ENCODE measurements at regions not wholly inside any gene's neighbourhood (a gene's known extent, or its start where the extent isn't known, plus 50 kb on each side); places are given as distances from the start of the nearest gene placed in this dataset.

GRCh38 chr5:120372899-120373298 is 91.2 kb upstream of the PRR16 start:
- H3K27ac ChIP-seq = no peak overlapping the region
- intact Hi-C loops (cut with DNase I; ENCODE audit: low total_unique reads) = no loop called here
- no peaks in the 10 kb centered on the region for H3K36me3 ChIP-seq (ENCODE audit: low read depth, missing control alignments)
- no peak overlapping the region for H3K4me3 ChIP-seq
- H3K9me3 ChIP-seq = no peaks in the 10 kb centered on the region
- no peaks in the 10 kb centered on the region for H3K4me1 ChIP-seq
- no peak for TF ChIP-seq CTCF (IDR thresholded peaks at IDR 0.05)
- no peak for TF ChIP-seq POLR2A (IDR thresholded peaks at IDR 0.05)
- H3K27me3 ChIP-seq = no peaks in the 10 kb centered on the region
- no peak for DNase-seq
- 81 to 82% methylated on average over 3 of the region's 3 CpGs for WGBS, 2 donors

- no peaks in the 10 kb centered on the region for H3K4me1 ChIP-seq
- no peaks in the 10 kb centered on the region for H3K36me3 ChIP-seq (ENCODE audit: low read depth, missing control alignments)
- DNase-seq = no peak
- no peak overlapping the region for H3K4me3 ChIP-seq
- 29 to 45% methylated on average over 1 of the region's 1 CpG for WGBS, 2 donors
- no peak overlapping the region for H3K27ac ChIP-seq
- no peaks in the 10 kb centered on the region for H3K9me3 ChIP-seq
- TF ChIP-seq POLR2A (IDR thresholded peaks at IDR 0.05) = no peak
- TF ChIP-seq CTCF (IDR thresholded peaks at IDR 0.05) = no peak
- no peaks in the 10 kb centered on the region for H3K27me3 ChIP-seq
- intact Hi-C loops (cut with DNase I; ENCODE audit: low total_unique reads) = no loop called here
Observed at GRCh38 chr5:120375248-120375647, 88.9 kb upstream of the PRR16 start.

GRCh38 chr5:120380644-120381043 is 83.5 kb upstream of the PRR16 start:
- H3K27ac ChIP-seq = no peak overlapping the region
- no peaks in the 10 kb centered on the region for H3K9me3 ChIP-seq
- no peaks in the 10 kb centered on the region for H3K36me3 ChIP-seq (ENCODE audit: low read depth, missing control alignments)
- intact Hi-C loops (cut with DNase I; ENCODE audit: low total_unique reads) = no loop called here
- WGBS, 2 donors = 41 to 92% methylated on average over 1 of the region's 1 CpG
- no peaks in the 10 kb centered on the region for H3K4me1 ChIP-seq
- no peak overlapping the region for H3K4me3 ChIP-seq
- H3K27me3 ChIP-seq = no peaks in the 10 kb centered on the region
- no peak for DNase-seq
- TF ChIP-seq POLR2A (IDR thresholded peaks at IDR 0.05) (no peak), CTCF (IDR thresholded peaks at IDR 0.05) (no peak)

- no peak for DNase-seq
- intact Hi-C loops (cut with DNase I; ENCODE audit: low total_unique reads) = no loop called here
- no peaks in the 10 kb centered on the region for H3K27me3 ChIP-seq
- no peaks in the 10 kb centered on the region for H3K36me3 ChIP-seq (ENCODE audit: low read depth, missing control alignments)
- H3K27ac ChIP-seq = no peak overlapping the region
- TF ChIP-seq CTCF (IDR thresholded peaks at IDR 0.05) (no peak), POLR2A (IDR thresholded peaks at IDR 0.05) (no peak)
- no peaks in the 10 kb centered on the region for H3K4me1 ChIP-seq
- no peaks in the 10 kb centered on the region for H3K9me3 ChIP-seq
- no peak overlapping the region for H3K4me3 ChIP-seq
- 84 to 93% methylated on average over 2 of the region's 2 CpGs for WGBS, 2 donors
Observed at GRCh38 chr5:120382833-120383232, 81.3 kb upstream of the PRR16 start.

GRCh38 chr5:120386981-120387380 is 77.1 kb upstream of the PRR16 start:
- Histone ChIP-seq H3K4me3 (no peak overlapping the region), H3K27me3 (no peaks in the 10 kb centered on the region), H3K36me3 (ENCODE audit: low read depth, missing control alignments) (no peaks in the 10 kb centered on the region), H3K27ac (no peak overlapping the region), H3K9me3 (no peaks in the 10 kb centered on the region), H3K4me1 (no peaks in the 10 kb centered on the region)
- DNase-seq = no peak
- no peak for TF ChIP-seq CTCF (IDR thresholded peaks at IDR 0.05)
- TF ChIP-seq POLR2A (IDR thresholded peaks at IDR 0.05) = no peak
- intact Hi-C loops (cut with DNase I; ENCODE audit: low total_unique reads) = no loop called here
